GM21423 (cell line): ENCODE measurements at regions not wholly inside any gene's neighbourhood (a gene's known extent, or its start where the extent isn't known, plus 50 kb on each side); places are given as distances from the start of the nearest gene placed in this dataset.

Experiments
- ATAC-seq: cut with Tn5 transposase; IDR thresholded peaks from one replicate; pipeline ENCODE4 v1.9.1; 2021; ENCODE audit warnings: mild to moderate bottlenecking, moderate library complexity; ENCODE audit not compliant: unreplicated experiment

DNA sequence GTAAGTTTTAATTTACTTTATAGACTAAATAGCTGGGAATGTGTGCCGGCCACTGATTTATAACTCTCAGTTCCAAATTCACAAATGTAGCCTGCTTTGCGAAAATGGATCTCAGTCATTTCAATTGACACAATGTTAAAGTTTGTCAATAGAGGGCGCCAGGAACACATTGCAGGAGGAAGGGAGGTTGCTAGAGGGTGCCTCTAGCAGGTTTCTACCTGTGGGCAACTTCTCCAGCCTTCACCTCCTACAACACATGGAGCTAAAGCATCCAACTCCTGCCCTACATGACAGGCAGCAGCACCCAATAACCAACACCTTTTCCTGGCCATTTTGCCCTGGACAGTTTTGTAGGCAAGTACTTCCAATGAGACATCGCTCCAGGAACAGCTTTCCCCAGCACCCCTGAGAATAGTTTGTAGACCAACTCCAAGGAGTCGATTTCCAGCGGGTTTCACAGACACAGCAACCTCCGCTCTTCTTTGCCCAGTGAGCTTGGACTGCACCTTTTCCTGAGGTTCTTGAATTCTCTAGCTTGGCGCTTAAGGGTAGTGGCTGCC is 784.8 kb upstream of the CDH2 start:
- no peak for ATAC-seq

DNA sequence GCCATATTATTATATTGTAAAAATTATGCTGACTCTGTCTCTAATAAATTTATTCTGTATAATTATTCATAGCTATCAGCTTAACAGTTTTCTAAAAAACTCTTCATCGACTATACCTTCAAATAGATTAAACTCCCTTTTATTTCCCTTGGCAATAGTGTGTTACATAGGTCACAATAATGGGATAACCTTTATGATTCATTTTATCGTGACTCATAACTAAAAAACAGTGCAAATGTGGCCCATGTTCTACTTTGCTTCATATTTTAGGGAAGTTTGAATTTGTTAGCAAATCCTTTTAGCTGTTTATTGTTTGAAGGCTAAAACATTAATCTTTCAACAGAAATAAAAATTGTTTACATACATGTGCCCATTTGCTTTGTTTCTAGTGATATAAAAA is 783.2 kb upstream of the CDH2 start:
- ATAC-seq: no peak

GRCh38 chr18:28952339-28952738 is 775.4 kb upstream of the CDH2 start:
- no peak for ATAC-seq

DNA sequence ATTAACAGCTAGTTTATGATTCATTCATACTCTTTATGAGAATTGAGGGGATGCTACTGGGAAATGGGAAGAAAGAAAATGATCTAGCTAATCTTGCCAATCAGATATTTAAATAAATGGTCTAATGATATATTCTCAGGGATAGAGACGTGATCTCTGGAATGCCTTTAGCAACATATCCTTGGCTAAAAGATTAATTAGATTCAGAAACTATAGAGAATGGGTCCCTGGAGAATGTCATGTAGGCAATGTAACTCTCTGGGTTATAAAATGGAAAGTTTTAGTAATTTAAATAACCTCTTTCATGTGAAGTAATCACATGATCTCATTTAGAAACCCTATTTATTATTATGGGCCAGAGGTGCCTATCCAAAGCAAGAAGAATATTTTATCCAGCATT is 771.0 kb upstream of the CDH2 start:
- ATAC-seq: no peak

- no peak for ATAC-seq
Measured at GRCh38 chr18:28946471-28946870, 769.5 kb upstream of the CDH2 start.

DNA sequence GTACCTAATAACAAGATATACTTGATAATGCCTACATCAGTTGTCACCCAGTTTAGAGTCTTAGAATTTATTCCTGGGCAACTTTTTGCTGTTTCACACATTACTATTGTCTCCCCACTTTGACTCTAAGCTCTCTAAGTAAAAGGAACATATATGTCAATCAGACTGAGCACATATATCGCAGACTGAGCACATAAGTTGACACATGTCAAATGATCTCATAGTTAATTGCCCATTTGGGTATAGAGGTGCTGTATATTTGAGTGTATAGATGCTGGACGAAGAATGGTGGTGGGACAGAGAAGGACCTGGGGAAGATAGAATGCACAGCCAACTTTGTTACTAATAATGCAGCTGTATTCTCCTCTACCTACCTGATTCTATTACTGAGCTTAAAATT is 746.0 kb upstream of the CDH2 start:
- ATAC-seq: no peak

DNA sequence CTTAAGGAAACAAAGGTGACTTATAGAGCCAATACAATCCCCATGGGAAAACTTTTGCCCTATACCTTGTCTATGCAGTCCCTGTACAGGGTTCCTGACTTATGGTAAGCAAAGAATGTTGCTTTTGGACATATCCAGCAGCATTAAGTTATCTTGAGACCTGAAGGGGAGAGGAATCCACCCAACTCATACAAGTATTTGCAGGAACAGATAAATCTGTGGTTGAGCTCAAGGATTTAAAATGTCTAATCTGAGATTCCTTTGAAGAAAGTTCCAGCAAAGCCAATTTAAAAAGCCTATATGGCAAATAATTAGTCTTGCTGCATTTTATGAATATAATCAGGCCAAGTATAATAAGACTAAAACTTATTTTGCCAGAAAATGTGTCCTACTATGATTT is 739.5 kb upstream of the CDH2 start:
- no peak for ATAC-seq

DNA sequence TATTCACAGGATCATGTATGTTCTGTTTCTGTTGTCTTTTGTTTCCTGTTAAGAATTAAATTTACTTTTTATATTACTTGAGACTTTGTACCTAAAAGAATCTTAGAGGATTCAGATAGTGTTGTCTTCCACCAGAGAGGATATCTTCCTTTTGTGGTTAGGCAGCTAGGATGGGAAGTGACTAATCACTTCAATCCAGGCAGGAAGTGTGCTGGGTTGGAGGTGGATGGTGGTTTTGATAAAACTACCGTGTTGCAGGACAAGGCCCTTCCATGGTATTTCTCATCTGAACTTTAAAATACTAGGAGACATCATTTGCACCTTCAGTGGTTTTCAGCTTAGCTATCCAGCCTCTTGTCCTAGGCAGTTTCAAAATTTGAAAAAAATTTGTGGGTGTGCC is 728.6 kb upstream of the CDH2 start:
- ATAC-seq: no peak

GRCh38 chr18:28904789-28905364 is 727.9 kb upstream of the CDH2 start:
- no peak for ATAC-seq

GRCh38 chr18:28903306-28903705 is 726.4 kb upstream of the CDH2 start:
- ATAC-seq: no peak

DNA sequence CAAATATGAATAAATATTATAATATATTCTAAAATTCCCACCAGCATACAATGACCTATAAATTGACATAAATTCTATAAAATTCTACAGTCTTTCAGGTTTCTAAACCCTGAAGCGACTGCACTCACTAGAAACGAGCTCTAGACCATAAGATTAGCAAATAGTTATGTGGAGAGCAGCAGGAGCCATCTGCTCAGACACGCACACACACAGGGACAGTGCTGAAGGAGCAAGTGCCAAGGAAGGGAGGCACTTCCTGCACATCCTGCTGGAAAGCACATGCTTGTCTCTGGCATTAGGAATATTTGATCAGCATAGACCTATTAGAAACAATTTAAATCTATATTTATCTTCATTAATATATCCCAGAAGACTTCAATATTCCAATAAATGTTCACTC is 713.9 kb upstream of the CDH2 start:
- ATAC-seq: no peak

GRCh38 chr18:28884304-28884703 is 707.4 kb upstream of the CDH2 start:
- ATAC-seq: no peak

DNA sequence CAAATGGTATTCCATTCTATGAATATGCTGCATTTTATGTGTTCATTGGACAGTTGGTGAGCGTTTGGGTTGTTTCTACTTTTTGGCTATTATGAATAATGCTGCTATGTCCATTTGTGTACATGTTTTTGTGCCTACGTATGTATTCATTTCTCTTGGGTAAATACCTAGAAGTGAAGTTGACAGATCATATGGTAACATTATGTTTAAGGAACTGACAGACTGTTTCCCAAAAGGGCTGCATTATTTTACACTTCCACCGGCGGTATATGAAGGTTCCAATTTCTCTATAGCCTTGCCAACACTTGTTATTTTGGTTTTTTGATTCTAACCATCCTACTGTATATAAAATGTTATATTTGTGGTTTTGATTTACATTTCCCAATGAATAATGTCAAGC is 703.9 kb upstream of the CDH2 start:
- no peak for ATAC-seq

GRCh38 chr18:28875059-28875458 is 698.1 kb upstream of the CDH2 start:
- ATAC-seq: no peak

DNA sequence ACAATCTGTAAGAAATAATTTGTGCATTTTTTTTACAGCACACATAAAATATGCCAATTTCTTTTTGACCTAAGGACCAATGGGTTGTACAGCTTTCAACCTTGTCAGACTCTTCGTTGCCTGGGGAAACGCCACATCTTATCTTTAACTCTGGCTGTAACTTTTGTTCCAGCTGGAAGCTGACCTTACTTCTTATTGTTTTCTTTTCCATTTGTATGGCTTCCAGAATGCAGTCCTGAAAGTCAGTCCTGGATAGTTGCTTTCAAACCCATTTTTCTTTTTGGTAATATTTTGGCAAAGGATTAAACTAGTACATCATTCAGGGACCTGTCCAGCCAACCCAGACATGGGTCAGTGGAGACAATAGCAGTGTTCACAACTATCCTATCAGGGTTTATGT is 686.5 kb upstream of the CDH2 start:
- no peak for ATAC-seq

- no peak for ATAC-seq
Measured at GRCh38 chr18:28858248-28858647, 681.3 kb upstream of the CDH2 start.

DNA sequence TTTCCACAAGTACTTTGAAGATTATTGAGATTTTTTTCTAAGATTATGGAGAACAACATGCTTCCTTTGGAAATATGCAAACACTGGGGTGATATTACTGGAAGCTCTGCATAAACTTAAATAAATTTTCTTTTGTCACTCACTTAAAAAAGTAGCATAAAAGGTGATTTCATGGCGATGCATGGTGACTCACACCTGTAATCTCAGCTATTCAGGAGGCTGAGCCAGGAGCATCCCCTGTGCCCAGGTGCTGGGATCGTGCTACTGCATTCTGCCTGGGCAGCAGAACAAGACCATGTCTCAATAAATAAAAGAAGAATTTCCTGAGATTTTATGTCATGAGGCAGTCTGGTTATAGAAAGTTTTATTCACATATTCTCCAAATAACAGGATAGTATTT is 679.1 kb upstream of the CDH2 start:
- ATAC-seq: no peak

- ATAC-seq: no peak
Measured at GRCh38 chr18:28855524-28855923, 678.6 kb upstream of the CDH2 start.

DNA sequence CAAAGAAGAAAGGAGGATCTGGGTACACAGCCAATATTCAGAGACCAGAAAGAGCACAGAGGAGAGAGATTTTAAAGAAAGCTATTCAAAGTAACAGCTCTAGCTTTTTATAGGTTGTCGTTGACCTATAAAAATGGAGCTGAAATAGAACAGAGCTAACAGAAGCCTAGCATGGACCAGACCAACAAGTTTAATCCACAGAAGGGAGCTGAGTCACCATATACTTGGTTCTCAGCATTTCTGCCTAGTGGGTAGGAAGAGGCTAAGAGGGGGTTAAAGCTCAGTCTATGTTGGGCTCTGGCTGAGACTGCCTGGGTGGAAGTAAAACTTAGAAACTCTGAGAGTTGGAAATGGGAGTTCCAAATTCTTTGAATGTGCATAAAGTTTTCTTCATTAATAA is 678.0 kb upstream of the CDH2 start:
- no peak for ATAC-seq

- ATAC-seq: no peak
Measured at GRCh38 chr18:28846958-28847357, 670.0 kb upstream of the CDH2 start.

DNA sequence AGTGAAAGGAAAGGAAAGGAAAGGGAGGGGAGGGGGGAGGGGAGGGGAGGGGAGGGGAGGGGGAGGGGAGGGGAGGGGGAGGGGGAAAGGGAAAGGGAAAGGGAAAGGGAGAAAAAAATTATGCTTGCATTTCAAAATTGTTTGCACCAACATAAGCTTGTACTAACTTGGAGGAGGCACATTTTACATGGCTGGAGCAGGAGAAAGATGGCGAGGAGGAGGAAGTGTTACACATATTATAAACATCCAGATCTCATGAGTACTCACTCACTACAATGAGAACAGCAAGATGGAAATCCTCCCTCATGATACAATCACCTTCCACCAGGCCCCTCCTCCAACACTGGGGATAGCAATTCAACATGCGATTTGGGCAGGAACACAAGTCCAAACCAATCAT is 660.2 kb upstream of the CDH2 start:
- ATAC-seq: no peak

GRCh38 chr18:28834889-28835288 is 658.0 kb upstream of the CDH2 start:
- ATAC-seq: no peak

- ATAC-seq: no peak
Measured at GRCh38 chr18:28831908-28832307, 655.0 kb upstream of the CDH2 start.
